Cerebellar cortex (tissue), 1 donor: ENCODE measurements at regions not wholly inside any gene's neighbourhood (a gene's known extent, or its start where the extent isn't known, plus 50 kb on each side); places are given as distances from the start of the nearest gene placed in this dataset.
"Not testable (repeated sequence)": the region's sequence is repeated elsewhere in the genome, so short reads cannot be mapped to it uniquely, and the experiment has no call there.

Experiments used
- DNase-seq: peaks from one replicate; pipeline ENCODE4 v3.0.0-alpha.2; 2015; ENCODE audit warnings: low spot score

GRCh38 chr6:169927711-169928110 is 176.3 kb downstream of the ERMARD start:
- DNase-seq: no peak

- no peak for DNase-seq
Measured at GRCh38 chr6:169926617-169927417, 175.4 kb downstream of the ERMARD start.

GRCh38 chr6:169923468-169924464 is 172.3 kb downstream of the ERMARD start:
- no peak for DNase-seq

- DNase-seq: no peak
Measured at GRCh38 chr6:169921853-169922824, 170.7 kb downstream of the ERMARD start.

GRCh38 chr6:169921217-169921616 is 169.8 kb downstream of the ERMARD start:
- no peak for DNase-seq

- no peak for DNase-seq
Measured at GRCh38 chr6:169920359-169921020, 169.1 kb downstream of the ERMARD start.

- no peak for DNase-seq
Measured at GRCh38 chr6:169918954-169919549, 167.6 kb downstream of the ERMARD start.

- DNase-seq: no peak
Measured at GRCh38 chr6:169918239-169918953, 167.0 kb downstream of the ERMARD start.

- no peak for DNase-seq
Measured at GRCh38 chr6:169917153-169917552, 165.7 kb downstream of the ERMARD start.

GRCh38 chr6:169915769-169916550 is 164.5 kb downstream of the ERMARD start:
- peak; percentile 25 for DNase-seq

- not testable (repeated sequence) for DNase-seq
Measured at GRCh38 chr6:169913745-169914144, 162.3 kb downstream of the ERMARD start.

GRCh38 chr6:169913096-169913638 is 161.7 kb downstream of the ERMARD start:
- DNase-seq: no peak

- no peak for DNase-seq
Measured at GRCh38 chr6:169912266-169913095, 161.1 kb downstream of the ERMARD start.

GRCh38 chr6:169911264-169912263 is 160.1 kb downstream of the ERMARD start:
- DNase-seq: no peak

- DNase-seq: no peak
Measured at GRCh38 chr6:169909113-169909512, 157.7 kb downstream of the ERMARD start.

GRCh38 chr6:169908403-169908933 is 157.0 kb downstream of the ERMARD start:
- no peak for DNase-seq
